Gastrocnemius medialis (tissue), 4 donors: ENCODE measurements at regions not wholly inside any gene's neighbourhood (a gene's known extent, or its start where the extent isn't known, plus 50 kb on each side); places are given as distances from the start of the nearest gene placed in this dataset.

Experiments
- ATAC-seq, 2 donors: fragments of 150-250 bp; one replicate each; pipeline ENCODE4 v1.9.1; 2016
- DNase-seq, 2 donors: peaks; one replicate each; pipeline ENCODE4 v3.0.0-alpha.2; 2019
- H3K27ac ChIP-seq, 4 donors: fragments of 200-600 bp; sonication (generic); 1 replicate in 1 of 4; 2 replicates in 3 of 4; pipeline ENCODE4 v1.5.1; 2016 to 2018; ENCODE audit warnings: mild to moderate bottlenecking in 2 of 4, moderate library complexity in 1 of 4
- H3K27me3 ChIP-seq, 3 donors: fragments of 200-600 bp; sonication (generic) in 2 of 3; 1 replicate in 1 of 3; 2 replicates in 2 of 3; pipeline versions ENCODE4 v1.5.1 to v1.6.0; 2016 to 2019; ENCODE audit warnings: mild to moderate bottlenecking in 1 of 3, moderate library complexity in 1 of 3
- H3K36me3 ChIP-seq, 2 donors: fragments of 200-600 bp; sonication (generic) in 1 of 2; one replicate each; pipeline ENCODE4 v1.5.1; 2017 to 2018
- H3K4me1 ChIP-seq, 2 donors: fragments of 200-600 bp; sonication (generic) in 1 of 2; one replicate each; pipeline ENCODE4 v1.5.1; 2016 to 2017; ENCODE audit warnings: mild to moderate bottlenecking in 2 of 2
- H3K4me3 ChIP-seq, 4 donors: fragments of 200-600 bp; sonication (generic) in 3 of 4; 1 replicate in 1 of 4; 2 replicates in 3 of 4; pipeline ENCODE4 v1.5.1; 2016 to 2019; ENCODE audit warnings: mild to moderate bottlenecking in 2 of 4
- H3K9me3 ChIP-seq, 3 donors: fragments of 200-600 bp; sonication (generic) in 2 of 3; 1 replicate in 1 of 3; 2 replicates in 2 of 3; pipeline ENCODE4 v1.5.1; 2016 to 2019
- CTCF ChIP-seq, 5 experiments: fragments of 450-650 bp in 3 of 5; fragments of 200-600 bp in 2 of 5; sonication (generic) in 2 of 5; IDR thresholded peaks in 4 of 5; conservative IDR thresholded peaks in 1 of 5; 1 replicate in 4 of 5; 2 replicates in 1 of 5; pipeline ENCODE4 v1.5.1; 2016 to 2019; ENCODE audit warnings: antibody characterized with exemption in 5 of 5, mild to moderate bottlenecking in 3 of 5, moderate library complexity in 3 of 5
- POLR2A ChIP-seq, 2 donors: fragments of 450-650 bp; IDR thresholded peaks; one replicate each; pipeline ENCODE4 v1.6.1; 2017; ENCODE audit warnings: antibody characterized with exemption in 2 of 2, mild to moderate bottlenecking in 2 of 2, moderate library complexity in 2 of 2
- in situ Hi-C, 4 donors: fragments of 200-750 bp; cut with MboI; loops; one replicate each; pipeline versions ENCODE4 v1.15.0 to v1.8.0; 2017; ENCODE audit warnings: low sequenced_read_pairs in 4 of 4
- intact Hi-C: fragments of 100-400 bp; cut with DNase I; formaldehyde crosslinking; loops from one replicate; pipeline ENCODE4 v1.15.1; 2023; ENCODE audit warnings: low total_unique reads

GRCh38 chr12:19744705-19745218, 305.5 kb downstream of the AEBP2 start:
- Histone ChIP-seq H3K27me3 (no peaks in the 10 kb centered on the region), H3K4me1 (peaks cover 0 to 4% of the 10 kb centered on the region in 2 donors), H3K27ac (no peak overlapping the region), H3K4me3 (no peak overlapping the region), H3K36me3 (no peaks in the 10 kb centered on the region), H3K9me3 (no peaks in the 10 kb centered on the region)
- DNase-seq (no peak), ATAC-seq (peak; percentile 36 to 50)
- intact Hi-C loops (loop anchor here (5.0 kb wide), 1 partner anchor 858 kb away; no protein-coding TSS in a partner anchor), in situ Hi-C loops (loop anchor here in 1 of 4 donors (25.0 kb wide), 1 partner anchor 618 kb away; the partner anchor contains the start of gene PDE3A)
- TF ChIP-seq CTCF (IDR thresholded peaks at IDR 0.05 in 4 of 5, conservative IDR thresholded peaks at IDR 0.05 in 1 of 5) = no peak
- TF ChIP-seq POLR2A (IDR thresholded peaks at IDR 0.05) = no peak

- intact Hi-C loops = no loop called here
- DNase-seq (no peak), ATAC-seq (no peak)
- TF ChIP-seq CTCF (IDR thresholded peaks at IDR 0.05 in 4 of 5, conservative IDR thresholded peaks at IDR 0.05 in 1 of 5) = no peak
- TF ChIP-seq POLR2A (IDR thresholded peaks at IDR 0.05) = no peak
- in situ Hi-C loops = loop anchor here in 1 of 4 donors (25.0 kb wide), 1 partner anchor 616 kb away; the partner anchor contains the start of gene PDE3A
- Histone ChIP-seq H3K4me3 (no peak overlapping the region), H3K9me3 (no peaks in the 10 kb centered on the region), H3K27me3 (no peaks in the 10 kb centered on the region), H3K27ac (no peak overlapping the region), H3K36me3 (no peaks in the 10 kb centered on the region), H3K4me1 (peaks cover 0 to 4% of the 10 kb centered on the region in 2 donors)
These were observed 307.2 kb downstream of the AEBP2 start for GRCh38 chr12:19746471-19746870.

GRCh38 chr12:19749906-19750574, 310.7 kb downstream of the AEBP2 start:
- no peaks in the 10 kb centered on the region for H3K36me3 ChIP-seq
- no peaks in the 10 kb centered on the region for H3K27me3 ChIP-seq
- in situ Hi-C loops = loop anchor here in 1 of 4 donors (25.0 kb wide), 1 partner anchor 612 kb away; the partner anchor contains the start of gene PDE3A
- H3K27ac ChIP-seq = no peak overlapping the region
- ATAC-seq (no peak), DNase-seq (no peak)
- H3K9me3 ChIP-seq = no peaks in the 10 kb centered on the region
- intact Hi-C loops = loop anchor here (2.0 kb wide), 1 partner anchor 51 kb away; no protein-coding TSS in a partner anchor
- TF ChIP-seq CTCF (IDR thresholded peaks at IDR 0.05 in 4 of 5, conservative IDR thresholded peaks at IDR 0.05 in 1 of 5) = no peak
- TF ChIP-seq POLR2A (IDR thresholded peaks at IDR 0.05) = no peak
- no peaks in the 10 kb centered on the region for H3K4me1 ChIP-seq
- H3K4me3 ChIP-seq = no peak overlapping the region

GRCh38 chr12:19751078-19751477, 311.8 kb downstream of the AEBP2 start:
- TF ChIP-seq POLR2A (IDR thresholded peaks at IDR 0.05) = no peak
- TF ChIP-seq CTCF (IDR thresholded peaks at IDR 0.05 in 4 of 5, conservative IDR thresholded peaks at IDR 0.05 in 1 of 5) = no peak
- no peaks in the 10 kb centered on the region for H3K27me3 ChIP-seq
- DNase-seq (no peak), ATAC-seq (no peak)
- H3K4me1 ChIP-seq = no peaks in the 10 kb centered on the region
- intact Hi-C loops (no loop called here), in situ Hi-C loops (no loop called here)
- no peaks in the 10 kb centered on the region for H3K9me3 ChIP-seq
- no peaks in the 10 kb centered on the region for H3K36me3 ChIP-seq
- no peak overlapping the region for H3K4me3 ChIP-seq
- H3K27ac ChIP-seq = no peak overlapping the region
